SH-SY5Y (cell line): ENCODE measurements at regions not wholly inside any gene's neighbourhood (a gene's known extent, or its start where the extent isn't known, plus 50 kb on each side); places are given as distances from the start of the nearest gene placed in this dataset.

ENCODE experiments used
- GATA2 ChIP-seq: IDR thresholded peaks from 2 replicates; pipeline ENCODE4 v1.6.1; 2011; ENCODE audit warnings: mild to moderate bottlenecking, low read depth, low read length
- GATA3 ChIP-seq: IDR thresholded peaks from 2 replicates; pipeline ENCODE4 v1.6.1; 2011; ENCODE audit warnings: low read depth, mild to moderate bottlenecking, low read length, moderate library complexity

DNA sequence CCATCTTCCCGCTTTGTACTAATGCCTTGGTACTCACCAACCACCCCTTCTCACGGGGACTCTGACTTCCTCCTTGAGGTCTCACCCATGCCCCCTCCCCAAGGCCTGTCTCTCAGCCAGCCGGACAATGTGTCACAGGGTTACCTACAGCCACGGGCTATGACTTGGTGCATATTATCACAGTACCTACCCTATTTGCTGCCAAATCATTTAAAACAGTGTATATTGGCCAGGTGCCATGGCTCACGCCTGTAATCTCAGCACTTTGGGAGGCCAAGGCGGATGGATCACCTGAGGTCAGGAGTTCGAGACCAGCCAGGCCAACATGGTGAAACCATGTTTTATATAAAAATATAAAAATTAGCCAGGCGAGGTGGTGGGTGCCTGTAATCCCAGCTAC is 93.4 kb upstream of the TBL1XR1 start:
- TF ChIP-seq GATA2 (no peak), GATA3 (no peak)
